ENCODE measurements at regions not wholly inside any gene's neighbourhood (a gene's known extent, or its start where the extent isn't known, plus 50 kb on each side); places are given as distances from the start of the nearest gene placed in this dataset.
"Not testable (repeated sequence)": the region's sequence is repeated elsewhere in the genome, so short reads cannot be mapped to it uniquely, and the experiment has no call there.

GRCh38 chr7:131933219-131933618, 376.8 kb upstream of the PODXL start:
- DNase-seq = not testable (repeated sequence)

- DNase-seq = no peak
Measured at GRCh38 chr7:131932271-131932670, 375.8 kb upstream of the PODXL start.

GRCh38 chr7:131931370-131931769, 374.9 kb upstream of the PODXL start:
- DNase-seq = no peak

GRCh38 chr7:131929632-131930031, 373.2 kb upstream of the PODXL start:
- DNase-seq = no peak

DNA sequence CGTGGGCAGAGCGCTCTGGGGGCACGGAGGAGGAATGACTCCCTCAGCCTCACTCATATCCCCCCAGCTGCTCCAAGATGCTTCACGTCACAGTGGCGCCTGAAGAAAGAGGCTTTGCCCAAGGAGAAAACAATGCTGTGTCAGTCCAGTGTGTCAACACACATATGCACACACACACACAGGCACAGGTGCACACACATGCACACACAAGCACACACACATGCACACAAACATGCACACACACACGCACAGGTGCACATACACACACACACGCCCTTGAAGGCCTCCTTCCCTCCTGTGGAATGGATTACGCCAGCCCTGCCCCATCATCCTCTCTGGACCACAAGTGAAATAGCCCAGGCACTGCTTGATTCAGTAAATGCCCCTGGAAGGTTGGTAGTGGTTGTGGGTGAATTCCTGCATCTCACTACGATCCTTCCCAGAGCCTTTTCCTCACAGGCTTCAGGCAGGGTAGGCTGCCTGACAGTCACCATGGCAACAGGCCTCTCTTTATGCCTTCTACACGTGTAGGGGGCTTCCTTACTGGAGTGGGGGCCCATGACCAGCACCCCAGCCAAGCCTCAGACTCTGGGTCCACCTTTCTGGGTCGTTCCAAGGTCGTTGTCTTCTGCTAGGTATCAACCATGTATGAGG, 371.5 kb upstream of the PODXL start:
- no peak for DNase-seq

DNA sequence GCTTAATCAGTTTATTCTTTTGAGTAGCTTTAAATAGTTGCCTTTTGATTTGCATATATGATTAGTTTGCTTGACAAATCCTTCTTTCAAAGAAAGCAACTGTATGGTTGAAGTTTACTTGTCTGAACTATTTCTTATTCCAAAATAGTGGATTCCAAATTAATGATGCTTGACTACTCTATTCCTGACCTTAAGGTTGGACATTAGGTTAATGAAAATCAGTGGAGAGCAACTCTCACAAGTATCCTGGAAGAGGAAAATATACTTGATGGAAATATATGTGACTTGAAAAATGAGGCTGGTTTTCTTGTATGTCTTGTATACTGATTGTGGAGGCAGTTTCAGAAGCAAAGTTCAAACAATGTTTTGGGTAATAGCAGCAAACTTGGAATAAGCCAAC, 369.2 kb upstream of the PODXL start:
- no peak for DNase-seq

DNA sequence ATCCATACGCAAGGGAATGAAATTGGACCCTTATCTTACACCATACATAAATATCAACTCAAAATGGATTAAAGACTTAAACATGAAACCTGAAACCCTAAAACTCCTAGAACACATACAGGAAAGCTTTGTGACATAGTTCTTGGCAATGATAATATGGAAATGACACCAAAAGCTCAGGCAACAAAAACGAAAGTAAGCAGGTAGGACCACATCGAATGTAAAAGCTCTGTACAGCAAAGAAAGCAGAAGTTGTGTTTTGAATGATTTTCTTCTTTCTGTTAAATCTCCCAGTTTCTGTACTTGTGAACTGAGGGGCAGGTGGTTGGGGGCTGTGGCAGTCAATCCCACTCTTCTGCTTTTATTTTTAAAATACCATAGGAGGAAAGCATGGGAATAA, 368.4 kb upstream of the PODXL start:
- DNase-seq = no peak

GRCh38 chr7:131922948-131923347, 366.5 kb upstream of the PODXL start:
- not testable (repeated sequence) for DNase-seq

DNA sequence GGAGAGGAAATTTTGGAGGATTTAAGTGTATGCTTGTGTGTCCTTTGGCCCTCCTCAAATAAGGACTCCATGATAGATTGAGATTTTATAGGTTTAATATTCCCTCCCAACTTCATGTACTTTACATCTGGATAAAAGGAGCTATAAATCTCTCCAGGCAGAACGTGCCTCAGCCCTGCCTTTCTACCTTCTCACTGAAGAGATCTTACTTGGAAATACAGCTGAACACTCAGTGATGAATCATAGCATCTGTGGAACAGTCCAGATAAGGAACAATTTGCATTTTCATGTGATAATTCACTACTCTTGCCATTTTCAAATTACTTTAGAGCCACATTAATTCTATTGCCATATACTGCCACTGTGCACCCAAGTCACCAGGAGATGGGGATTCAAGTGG, 364.6 kb upstream of the PODXL start:
- no peak for DNase-seq

- no peak for DNase-seq
Measured at GRCh38 chr7:131919920-131920709, 363.7 kb upstream of the PODXL start.

DNA sequence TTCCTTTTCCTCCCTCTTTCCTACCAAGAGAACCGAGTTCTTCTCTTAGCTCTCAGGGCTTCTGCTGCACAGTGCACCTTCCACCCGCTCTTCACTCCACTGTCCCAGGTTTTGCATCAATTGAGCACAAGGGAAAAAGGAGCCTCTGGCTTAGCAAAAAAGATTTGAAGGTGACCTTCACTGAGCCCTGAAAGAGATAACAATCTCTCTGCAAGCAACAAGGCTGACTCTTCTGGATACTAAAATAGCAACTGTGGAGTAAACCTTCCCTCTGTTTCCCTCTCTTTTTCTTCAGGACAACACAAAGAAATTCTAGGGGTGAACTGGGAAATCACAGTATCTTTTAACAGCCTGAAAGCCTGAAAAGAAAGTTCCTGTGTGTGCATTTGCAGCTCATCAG, 354.7 kb upstream of the PODXL start:
- no peak for DNase-seq

DNA sequence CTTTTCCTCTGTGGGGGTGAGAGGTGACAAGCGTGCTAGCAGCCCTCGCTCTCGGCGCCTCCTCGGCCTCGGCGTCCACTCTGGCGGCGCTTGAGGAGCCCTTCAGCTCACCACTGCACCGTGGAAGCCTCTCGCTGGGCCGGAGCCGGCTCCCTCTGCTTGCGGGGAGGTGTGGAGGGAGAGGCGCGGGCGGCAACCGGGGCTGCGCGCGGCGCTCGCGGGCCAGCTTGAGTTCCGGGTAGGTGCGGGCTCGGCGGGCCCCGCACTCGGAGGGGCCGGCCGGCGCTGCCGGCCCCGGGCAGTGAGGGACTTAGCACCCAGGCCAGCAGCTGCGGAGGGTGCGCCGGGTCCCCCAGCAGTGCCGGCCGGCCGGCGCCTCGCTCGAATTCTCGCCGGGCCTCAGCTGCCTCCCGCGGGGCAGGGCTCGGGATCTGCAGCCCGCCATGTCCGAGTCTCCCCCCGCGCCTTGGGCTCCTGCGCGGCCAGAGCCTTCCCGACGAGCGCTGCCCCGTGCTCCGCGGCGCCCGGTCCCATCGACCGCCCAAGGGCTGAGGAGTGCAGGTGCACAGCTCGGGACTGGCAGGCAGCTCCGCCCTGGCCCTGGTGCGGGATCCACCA, 352.8 kb upstream of the PODXL start:
- DNase-seq = no peak

DNA sequence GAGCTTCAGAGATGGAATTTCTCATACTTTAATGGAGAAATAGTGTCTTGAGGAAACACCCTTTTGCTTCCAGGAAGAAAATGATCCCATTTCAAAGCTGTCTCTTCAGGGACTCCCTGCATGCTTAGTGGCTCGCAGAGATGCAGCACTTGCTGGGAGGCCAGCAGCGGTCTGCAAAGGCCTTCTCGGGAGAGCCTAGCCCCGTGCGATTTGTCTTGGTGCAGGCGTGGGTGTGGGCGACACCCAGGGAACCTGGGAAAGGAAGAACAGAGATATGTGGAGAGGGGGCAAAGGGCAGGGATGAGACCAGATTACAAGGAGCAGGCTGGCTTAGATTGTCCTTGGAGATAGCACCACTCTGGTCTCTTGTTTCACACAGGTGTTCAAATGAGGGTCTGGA, 352.3 kb upstream of the PODXL start:
- DNase-seq = no peak

DNA sequence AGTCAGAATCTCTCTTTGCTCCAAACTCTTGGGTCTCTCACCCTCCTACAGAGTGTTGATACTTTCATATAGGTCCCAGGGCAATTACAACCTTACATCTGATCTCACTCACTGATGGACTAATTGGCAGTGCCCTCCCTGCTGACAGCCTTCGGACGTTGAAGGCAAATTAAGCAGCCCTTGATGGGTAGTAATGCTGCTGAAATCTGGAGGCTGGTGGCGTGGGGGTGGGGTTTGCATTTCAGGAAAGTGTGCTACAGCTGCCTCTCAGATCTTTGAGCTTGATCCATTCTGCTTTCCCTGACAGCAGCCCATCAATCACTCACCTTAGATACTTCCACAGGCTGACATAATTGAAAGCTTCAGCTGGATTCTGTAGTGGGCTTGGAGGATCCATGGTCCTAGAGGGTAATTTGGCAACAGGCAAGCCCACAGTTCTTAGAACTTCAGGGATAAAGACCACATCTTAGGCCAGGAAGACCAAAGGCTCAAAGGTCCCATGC, 349.1 kb upstream of the PODXL start:
- DNase-seq = no peak

DNA sequence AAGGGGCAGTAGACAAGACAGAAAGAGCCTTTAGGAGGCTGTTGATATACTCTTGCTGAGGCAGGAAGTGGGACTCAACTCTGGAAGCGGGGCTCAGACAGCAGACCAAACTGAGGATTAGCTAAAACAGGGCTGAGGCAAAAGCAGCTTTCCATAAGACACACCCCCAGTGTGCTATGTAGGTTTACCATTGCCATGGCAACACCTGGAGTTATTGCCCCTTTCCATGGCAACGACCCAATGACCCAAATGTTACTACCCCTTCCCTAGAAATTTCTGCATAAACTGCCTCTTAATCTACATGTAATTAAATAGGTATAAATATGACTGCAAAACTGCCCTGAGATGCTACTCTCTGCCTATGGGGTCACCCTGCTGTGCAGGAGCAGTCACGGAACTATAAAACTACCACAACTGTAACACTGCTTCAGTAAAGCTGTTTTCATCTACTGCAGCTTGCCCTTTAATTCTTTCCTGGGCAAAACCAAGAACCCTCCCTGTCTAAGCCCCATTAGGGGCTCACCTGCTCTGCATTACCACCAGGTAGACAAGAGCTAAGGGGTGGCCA, 348.4 kb upstream of the PODXL start:
- no peak for DNase-seq

DNA sequence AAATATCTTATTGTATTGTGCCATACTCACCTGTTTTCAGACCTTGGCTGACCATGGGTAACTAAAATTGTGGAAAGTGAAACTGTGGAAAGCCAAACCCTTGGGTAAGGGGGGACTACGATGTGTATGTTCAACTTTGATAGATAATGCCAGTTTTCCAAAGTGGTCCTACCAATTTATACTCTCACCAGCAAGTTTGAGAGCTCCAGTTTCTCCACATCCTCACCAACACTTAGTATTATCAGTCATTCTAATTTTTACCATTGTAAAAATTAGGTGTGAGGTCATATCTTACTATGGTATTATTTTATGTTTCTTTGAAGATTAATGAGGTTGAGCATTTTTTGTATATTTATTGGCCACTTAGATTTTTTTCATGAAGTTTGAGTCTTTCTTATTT, 346.9 kb upstream of the PODXL start:
- DNase-seq = no peak

GRCh38 chr7:131900785-131901287, 344.4 kb upstream of the PODXL start:
- DNase-seq = no peak

- DNase-seq = no peak
Measured at GRCh38 chr7:131899271-131900030, 343.0 kb upstream of the PODXL start.

DNA sequence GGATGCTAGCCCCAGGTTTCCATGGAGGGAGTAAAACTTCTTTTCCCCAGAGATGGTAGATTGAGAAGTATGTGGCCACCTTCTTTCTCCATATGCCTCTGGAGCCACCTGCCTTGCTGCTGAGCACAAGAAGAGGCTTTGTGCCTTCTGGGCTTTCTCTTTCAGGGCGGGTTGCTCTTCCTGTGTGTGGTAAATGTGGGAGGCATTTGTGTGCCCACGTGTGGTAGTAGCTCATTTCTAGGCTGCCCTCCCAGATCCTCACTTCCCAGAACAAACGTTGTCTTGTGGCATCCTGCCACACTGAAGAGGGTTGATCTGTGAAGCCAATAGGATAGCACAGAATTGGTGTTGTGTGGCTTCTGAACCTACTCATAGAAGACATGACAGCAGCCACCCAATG, 342.0 kb upstream of the PODXL start:
- DNase-seq = no peak

- DNase-seq = no peak
Measured at GRCh38 chr7:131897790-131898165, 341.4 kb upstream of the PODXL start.

GRCh38 chr7:131897016-131897789, 340.8 kb upstream of the PODXL start:
- no peak for DNase-seq

All from NCI-H2107 (cell line).